Epithelial cell of proximal tubule (primary cell): ENCODE measurements at regions not wholly inside any gene's neighbourhood (a gene's known extent, or its start where the extent isn't known, plus 50 kb on each side); places are given as distances from the start of the nearest gene placed in this dataset.

Experiments used
- DNase-seq: peaks from one replicate; pipeline ENCODE4 v3.0.0-alpha.2; 2011; ENCODE audit warnings: low read depth
- H3K4me3 ChIP-seq: 2 replicates; pipeline ENCODE4 v1.5.1; 2011; ENCODE audit warnings: low read depth, mild to moderate bottlenecking, low read length
- CTCF ChIP-seq: conservative IDR thresholded peaks from 2 replicates; pipeline ENCODE4 v1.5.1; 2012; ENCODE audit warnings: low read depth, mild to moderate bottlenecking, low read length

DNA sequence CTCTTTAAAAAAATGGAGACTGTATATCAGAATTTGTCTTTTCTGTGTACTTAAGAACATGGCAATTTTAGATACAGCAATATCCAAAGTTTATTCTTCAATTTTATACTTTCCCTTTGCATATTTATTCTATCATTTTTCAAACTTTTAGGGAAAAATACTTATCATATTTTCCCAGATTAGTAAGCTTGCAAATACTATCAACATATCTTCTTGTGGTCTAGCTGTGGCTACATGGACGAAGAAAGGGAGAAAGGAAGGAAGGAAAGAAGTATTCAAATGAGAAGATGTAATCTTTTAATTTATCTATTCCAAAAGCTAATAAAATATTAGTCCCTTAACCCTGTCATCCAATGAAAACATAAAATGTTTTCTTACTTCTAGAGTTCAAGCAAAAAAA lies 797.8 kb upstream of the GALNTL6 start:
- DNase-seq, result no peak
- no peak overlapping the region for H3K4me3 ChIP-seq
- no peak for TF ChIP-seq CTCF

DNA sequence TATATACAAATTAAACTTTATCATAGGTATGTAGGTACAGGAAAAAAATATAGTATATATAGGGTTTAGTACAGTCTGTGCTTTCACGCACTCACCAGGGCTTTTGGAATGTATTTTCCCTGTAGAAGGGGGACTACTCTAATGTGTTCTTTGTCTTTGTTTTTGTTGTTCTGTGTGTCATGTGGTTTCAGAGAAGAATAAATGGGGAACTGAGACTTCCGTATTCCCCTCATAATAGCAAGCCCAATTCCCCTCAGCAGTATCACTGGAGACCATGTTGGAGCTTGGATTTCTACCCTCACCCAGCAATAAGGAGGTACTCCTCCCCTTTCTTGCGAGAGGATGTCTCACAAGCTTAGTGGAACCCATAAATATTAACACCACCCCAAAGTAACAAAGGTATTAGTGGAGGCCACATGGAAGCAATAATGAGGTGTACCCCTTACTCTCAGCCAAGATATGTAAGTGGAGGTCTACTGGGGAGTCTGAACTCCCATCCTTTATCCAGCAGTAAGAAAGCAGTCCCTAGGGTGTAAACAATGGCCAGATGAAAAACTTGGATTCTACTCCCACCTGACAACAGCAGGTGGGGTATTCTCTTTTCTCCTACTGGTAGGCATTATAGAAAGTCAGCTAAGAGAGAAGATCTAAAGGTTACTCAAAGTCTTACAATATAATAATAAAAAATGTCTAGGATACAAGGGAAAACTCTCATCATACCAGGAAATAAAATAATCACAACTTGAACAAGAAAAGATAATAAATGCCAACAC lies 805.4 kb upstream of the GALNTL6 start:
- no peak for TF ChIP-seq CTCF

DNA sequence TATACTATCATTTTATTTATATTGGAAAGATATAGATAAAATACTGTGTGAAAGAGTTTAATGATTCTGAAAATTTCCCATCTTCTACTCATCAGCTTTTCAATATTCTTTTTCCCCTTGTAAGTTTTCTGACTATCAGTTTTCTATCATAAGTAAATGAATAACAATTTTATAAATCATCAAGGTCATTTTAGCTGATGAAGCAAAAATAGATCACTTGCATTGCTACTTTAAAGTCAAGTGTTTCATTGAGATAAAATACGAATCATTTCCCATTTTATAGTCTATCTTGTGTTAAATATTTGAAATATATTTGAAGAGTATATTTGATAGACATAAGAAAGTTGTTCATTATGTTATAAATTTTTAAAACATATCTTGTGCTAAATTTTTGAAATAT lies 811.0 kb upstream of the GALNTL6 start:
- H3K4me3 ChIP-seq, result no peak overlapping the region
- no peak for TF ChIP-seq CTCF
- no peak for DNase-seq

More for the DNA sequence above, 805.4 kb upstream of the GALNTL6 start:
- no peak overlapping the region for H3K4me3 ChIP-seq
- DNase-seq, result no peak

- DNase-seq, result peak; percentile 7
- TF ChIP-seq CTCF, result peak; percentile 79
- H3K4me3 ChIP-seq, result no peak overlapping the region
Observed at GRCh38 chr4:170990989-170991589, 822.1 kb upstream of the GALNTL6 start.

GRCh38 chr4:170988446-170988845 lies 824.8 kb upstream of the GALNTL6 start:
- no peak for DNase-seq
- no peak for TF ChIP-seq CTCF
- H3K4me3 ChIP-seq, result no peak overlapping the region

GRCh38 chr4:170979736-170980135 lies 833.5 kb upstream of the GALNTL6 start:
- DNase-seq, result no peak
- no peak overlapping the region for H3K4me3 ChIP-seq
- no peak for TF ChIP-seq CTCF

DNA sequence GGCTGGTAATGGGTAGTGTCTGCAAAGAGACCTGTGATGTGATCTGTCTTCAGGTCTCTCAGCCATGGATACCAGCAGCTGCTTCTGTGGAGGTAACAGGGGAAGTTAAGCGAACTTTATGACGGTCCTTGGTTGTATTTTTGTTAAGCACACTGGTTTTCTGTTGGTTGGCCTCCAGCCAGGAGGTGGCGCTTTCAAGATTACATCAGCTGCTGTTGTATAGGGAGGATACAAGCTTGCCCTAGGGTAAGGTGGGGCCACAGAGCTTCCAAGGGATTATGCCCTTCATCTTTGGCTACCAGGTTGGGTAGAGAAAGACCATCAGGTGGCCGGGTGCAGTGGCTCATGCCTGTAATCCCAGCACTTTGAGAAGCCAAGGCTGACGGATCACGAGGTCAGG lies 834.2 kb upstream of the GALNTL6 start:
- DNase-seq, result no peak
- no peak for TF ChIP-seq CTCF
- H3K4me3 ChIP-seq, result no peak overlapping the region
